ENCODE measurements at regions not wholly inside any gene's neighbourhood (a gene's known extent, or its start where the extent isn't known, plus 50 kb on each side); places are given as distances from the start of the nearest gene placed in this dataset.

DNA sequence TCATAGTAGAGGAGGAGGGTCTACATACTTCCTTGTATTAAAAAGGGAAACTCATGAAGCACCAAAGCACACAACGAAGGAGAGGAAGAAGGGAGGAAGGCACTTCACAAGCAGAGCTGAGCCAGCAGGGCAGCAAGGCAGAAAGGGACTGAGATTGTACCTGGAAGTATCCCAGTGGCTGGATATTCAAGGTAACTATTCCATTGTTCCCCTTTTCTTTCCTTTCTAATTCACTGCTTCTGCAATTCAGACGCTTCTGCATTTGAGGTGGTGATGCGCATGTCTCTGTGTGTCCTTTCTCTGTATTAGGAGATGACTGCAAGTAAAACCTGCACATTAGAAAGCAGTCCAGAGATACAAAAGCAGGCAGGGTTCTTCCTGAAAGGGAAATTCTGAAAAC lies 54.9 kb downstream of the UBQLN2 start:
- TF ChIP-seq POLR2A (IDR thresholded peaks at IDR 0.05), result no peak
- TF ChIP-seq, protein P1, sequence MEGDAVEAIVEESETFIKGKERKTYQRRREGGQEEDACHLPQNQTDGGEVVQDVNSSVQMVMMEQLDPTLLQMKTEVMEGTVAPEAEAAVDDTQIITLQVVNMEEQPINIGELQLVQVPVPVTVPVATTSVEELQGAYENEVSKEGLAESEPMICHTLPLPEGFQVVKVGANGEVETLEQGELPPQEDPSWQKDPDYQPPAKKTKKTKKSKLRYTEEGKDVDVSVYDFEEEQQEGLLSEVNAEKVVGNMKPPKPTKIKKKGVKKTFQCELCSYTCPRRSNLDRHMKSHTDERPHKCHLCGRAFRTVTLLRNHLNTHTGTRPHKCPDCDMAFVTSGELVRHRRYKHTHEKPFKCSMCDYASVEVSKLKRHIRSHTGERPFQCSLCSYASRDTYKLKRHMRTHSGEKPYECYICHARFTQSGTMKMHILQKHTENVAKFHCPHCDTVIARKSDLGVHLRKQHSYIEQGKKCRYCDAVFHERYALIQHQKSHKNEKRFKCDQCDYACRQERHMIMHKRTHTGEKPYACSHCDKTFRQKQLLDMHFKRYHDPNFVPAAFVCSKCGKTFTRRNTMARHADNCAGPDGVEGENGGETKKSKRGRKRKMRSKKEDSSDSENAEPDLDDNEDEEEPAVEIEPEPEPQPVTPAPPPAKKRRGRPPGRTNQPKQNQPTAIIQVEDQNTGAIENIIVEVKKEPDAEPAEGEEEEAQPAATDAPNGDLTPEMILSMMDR (IDR thresholded peaks at IDR 0.05), result no peak
